Keratinocyte (primary cell): ENCODE measurements at regions not wholly inside any gene's neighbourhood (a gene's known extent, or its start where the extent isn't known, plus 50 kb on each side); places are given as distances from the start of the nearest gene placed in this dataset.

Experiments used
- DNase-seq: peaks from one replicate; pipeline ENCODE4 v3.0.0-alpha.2; 2011; ENCODE audit warnings: low read depth, missing footprints, low spot score
- FAIRE-seq: peaks from 2 replicates; lab custom pipeline; 2011; peaks lifted over from hg19 to GRCh38; lab: Jason Lieb, UNC
- H2AFZ ChIP-seq: 2 replicates; pipeline ENCODE4 v1.6.0; 2012; ENCODE audit warnings: low read length, control low read depth, inconsistent platforms; ENCODE audit not compliant: control insufficient read depth
- H3K27ac ChIP-seq: 2 replicates; pipeline ENCODE4 v1.5.1; 2011; ENCODE audit warnings: low read length; ENCODE audit not compliant: control insufficient read depth, insufficient read depth
- H3K27me3 ChIP-seq: 3 replicates; pipeline ENCODE4 v1.6.0; 2011; ENCODE audit warnings: low read length; ENCODE audit not compliant: control insufficient read depth, insufficient read depth; ENCODE audit errors: extremely low read depth
- H3K36me3 ChIP-seq, 2 experiments: 2 replicates in 1 of 2; 3 replicates in 1 of 2; pipeline ENCODE4 v1.5.1; 2011; ENCODE audit warnings: low read length in 2 of 2, mild to moderate bottlenecking in 1 of 2; ENCODE audit not compliant: control insufficient read depth in 2 of 2, insufficient read depth in 2 of 2; ENCODE audit errors: extremely low read depth in 1 of 2
- H3K4me1 ChIP-seq: 3 replicates; pipeline ENCODE4 v1.5.1; 2011; ENCODE audit warnings: low read length; ENCODE audit not compliant: control insufficient read depth, insufficient read depth; ENCODE audit errors: extremely low read depth
- H3K4me2 ChIP-seq: 3 replicates; pipeline ENCODE4 v1.6.0; 2011; ENCODE audit warnings: low read depth, low read length; ENCODE audit not compliant: control insufficient read depth, insufficient read depth; ENCODE audit errors: extremely low read depth
- H3K4me3 ChIP-seq, 3 experiments: fragments of 200-600 bp in 1 of 3; sonication (generic) in 1 of 3; 2 replicates in 2 of 3; 3 replicates in 1 of 3; pipeline ENCODE4 v1.5.1; 2011 to 2016; ENCODE audit warnings: low read length in 3 of 3, mild to moderate bottlenecking in 3 of 3, control low read depth in 2 of 3, inconsistent platforms in 1 of 3, low read depth in 1 of 3, mixed read lengths in 1 of 3, mixed run types in 1 of 3, moderate library complexity in 1 of 3; ENCODE audit not compliant: control insufficient read depth in 2 of 3, insufficient read depth in 2 of 3; ENCODE audit errors: extremely low read depth in 1 of 3
- H3K79me2 ChIP-seq: 2 replicates; pipeline ENCODE4 v1.6.0; 2012; ENCODE audit warnings: low read length; ENCODE audit not compliant: control insufficient read depth, insufficient read depth
- H3K9ac ChIP-seq: 3 replicates; pipeline ENCODE4 v1.6.0; 2011; ENCODE audit warnings: low read length; ENCODE audit not compliant: control insufficient read depth, insufficient read depth; ENCODE audit errors: extremely low read depth
- H3K9me1 ChIP-seq: 3 replicates; pipeline ENCODE4 v1.6.0; 2011; ENCODE audit warnings: low read length; ENCODE audit not compliant: control insufficient read depth, insufficient read depth; ENCODE audit errors: extremely low read depth
- H3K9me3 ChIP-seq: 2 replicates; pipeline ENCODE4 v1.5.1; 2012; ENCODE audit warnings: low read depth, low read length; ENCODE audit not compliant: control insufficient read depth
- H4K20me1 ChIP-seq: 3 replicates; pipeline ENCODE4 v1.6.0; 2011; ENCODE audit warnings: low read length; ENCODE audit not compliant: control insufficient read depth, insufficient read depth; ENCODE audit errors: extremely low read depth
- CTCF ChIP-seq, 3 experiments: IDR thresholded peaks in 1 of 3; conservative IDR thresholded peaks in 1 of 3; optimal IDR thresholded peaks in 1 of 3; 2 replicates in 2 of 3; 3 replicates in 1 of 3; pipeline versions ENCODE3 to v1.5.1; 2011; ENCODE audit warnings: low read length in 3 of 3, mild to moderate bottlenecking in 3 of 3, moderate library complexity in 2 of 3, control low read depth in 1 of 3, inconsistent platforms in 1 of 3; ENCODE audit not compliant: insufficient read depth in 2 of 3; ENCODE audit errors: extremely low read depth in 1 of 3
- EZH2 ChIP-seq: IDR thresholded peaks from one replicate; pipeline ENCODE4 v1.6.1; 2012; ENCODE audit warnings: inconsistent platforms, mild to moderate bottlenecking, low read length, moderate library complexity
- dilution Hi-C: fragments of 300-500 bp; cut with MboI; formaldehyde crosslinking; loops from one replicate; pipeline ENCODE4 v1.7.0; 2020; ENCODE audit warnings: low sequenced_read_pairs; ENCODE audit not compliant: extremely low pct_ligation_motif_present

GRCh38 chr11:30125456-30125855, 105.4 kb upstream of the FSHB start:
- no peaks in the 10 kb centered on the region for H4K20me1 ChIP-seq
- H3K4me1 ChIP-seq, result no peaks in the 10 kb centered on the region
- no peak overlapping the region for H3K9ac ChIP-seq
- DNase-seq (no peak), FAIRE-seq (no peak)
- H3K27me3 ChIP-seq, result no peaks in the 10 kb centered on the region
- TF ChIP-seq CTCF (optimal IDR thresholded peaks at IDR 0.05 in 1 of 3, IDR thresholded peaks at IDR 0.05 in 1 of 3, conservative IDR thresholded peaks at IDR 0.05 in 1 of 3; ENCODE audit: extremely low read depth in 1 of 3, insufficient read depth in 2 of 3, low read length in 3 of 3) (no peak), EZH2 (no peak)
- H3K9me1 ChIP-seq, result no peaks in the 10 kb centered on the region
- H2AFZ ChIP-seq, result no peak overlapping the region
- H3K4me2 ChIP-seq, result no peak overlapping the region
- H3K27ac ChIP-seq, result no peak overlapping the region
- H3K9me3 ChIP-seq, result no peaks in the 10 kb centered on the region
- dilution Hi-C loops, result no loop called here
- no peaks in the 10 kb centered on the region for H3K36me3 ChIP-seq
- H3K79me2 ChIP-seq, result no peaks in the 10 kb centered on the region
- no peak overlapping the region for H3K4me3 ChIP-seq

- no peak overlapping the region for H2AFZ ChIP-seq
- H3K79me2 ChIP-seq, result no peaks in the 10 kb centered on the region
- H3K4me2 ChIP-seq, result no peak overlapping the region
- no peaks in the 10 kb centered on the region for H3K9me3 ChIP-seq
- dilution Hi-C loops, result no loop called here
- H4K20me1 ChIP-seq, result no peaks in the 10 kb centered on the region
- H3K9me1 ChIP-seq, result no peaks in the 10 kb centered on the region
- H3K4me3 ChIP-seq, result no peak overlapping the region
- no peaks in the 10 kb centered on the region for H3K4me1 ChIP-seq
- no peak for FAIRE-seq
- H3K36me3 ChIP-seq, result no peaks in the 10 kb centered on the region
- TF ChIP-seq CTCF (optimal IDR thresholded peaks at IDR 0.05 in 1 of 3, IDR thresholded peaks at IDR 0.05 in 1 of 3, conservative IDR thresholded peaks at IDR 0.05 in 1 of 3; ENCODE audit: extremely low read depth in 1 of 3, insufficient read depth in 2 of 3, low read length in 3 of 3), result peak; percentile 46 to 70 (median 65)
- TF ChIP-seq EZH2, result no peak
- no peaks in the 10 kb centered on the region for H3K27me3 ChIP-seq
- no peak overlapping the region for H3K27ac ChIP-seq
- DNase-seq, result no peak
- H3K9ac ChIP-seq, result no peak overlapping the region
These were observed 102.4 kb upstream of the FSHB start for GRCh38 chr11:30128269-30128932.
